ENCODE measurements at regions not wholly inside any gene's neighbourhood (a gene's known extent, or its start where the extent isn't known, plus 50 kb on each side); places are given as distances from the start of the nearest gene placed in this dataset.

GRCh38 chr1:215018555-215018954 is 64.0 kb upstream of the KCNK2 start:
- no peak overlapping the region for H3K27ac ChIP-seq
- intact Hi-C loops (cut with DNase I), result no loop called here
- no peaks in the 10 kb centered on the region for H3K4me1 ChIP-seq
- DNase-seq, result no peak
- peaks cover 0 to 3% (median 0%) of the 10 kb centered on the region in 12 donors for H3K9me3 ChIP-seq
- no peaks in the 10 kb centered on the region for H3K36me3 ChIP-seq
- H3K27me3 ChIP-seq, result peaks cover 0 to 9% (median 0%) of the 10 kb centered on the region in 9 donors
- TF ChIP-seq CTCF (IDR thresholded peaks at IDR 0.05) (no peak), POLR2A (IDR thresholded peaks at IDR 0.05) (no peak)
- no peak for ATAC-seq
- no peak overlapping the region for H3K4me3 ChIP-seq
- WGBS, 4 donors, result 60 to 77% (median 68%) methylated on average over 3 of the region's 3 CpGs

DNA sequence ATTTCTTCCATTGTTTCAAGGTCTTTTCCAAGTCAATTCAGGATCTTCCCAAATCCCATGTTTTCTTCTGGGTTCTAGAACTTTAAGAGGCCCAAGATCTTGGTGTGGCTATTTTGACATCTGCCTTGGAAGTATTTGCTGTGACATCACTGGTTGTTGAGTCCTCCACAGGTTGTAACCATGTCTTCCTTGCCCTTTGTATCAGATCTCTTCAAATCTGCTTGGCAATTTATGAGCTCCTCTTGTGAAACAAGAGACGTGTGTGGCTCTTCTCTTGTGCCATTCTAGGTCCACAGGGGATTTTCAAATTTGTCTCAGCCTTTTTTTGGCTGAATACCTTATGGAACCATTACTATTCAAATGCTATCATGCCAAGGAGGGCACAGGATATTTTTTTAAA is 60.3 kb upstream of the KCNK2 start:
- intact Hi-C loops (cut with DNase I), result no loop called here
- Histone ChIP-seq H3K4me3 (no peak overlapping the region), H3K27me3 (no peaks in the 10 kb centered on the region), H3K36me3 (no peaks in the 10 kb centered on the region), H3K9me3 (peaks cover 0 to under 1% (median 0%) of the 10 kb centered on the region in 12 donors), H3K4me1 (no peaks in the 10 kb centered on the region), H3K27ac (no peak overlapping the region)
- DNase-seq, result no peak
- 44 to 86% (median 66%) methylated on average over 1 of the region's 1 CpG for WGBS, 4 donors
- ATAC-seq, result no peak
- TF ChIP-seq CTCF (IDR thresholded peaks at IDR 0.05) (no peak), POLR2A (IDR thresholded peaks at IDR 0.05) (no peak)

- no peak overlapping the region for H3K27ac ChIP-seq
- H3K27me3 ChIP-seq, result no peaks in the 10 kb centered on the region
- ATAC-seq, result no peak
- H3K36me3 ChIP-seq, result no peaks in the 10 kb centered on the region
- H3K9me3 ChIP-seq, result no peaks in the 10 kb centered on the region
- H3K4me3 ChIP-seq, result no peak overlapping the region
- TF ChIP-seq CTCF (IDR thresholded peaks at IDR 0.05), result no peak
- TF ChIP-seq POLR2A (IDR thresholded peaks at IDR 0.05), result no peak
- no peaks in the 10 kb centered on the region for H3K4me1 ChIP-seq
- DNase-seq, result no peak
- intact Hi-C loops (cut with DNase I), result no loop called here
- WGBS, 4 donors, result 68 to 82% (median 77%) methylated on average over 1 of the region's 1 CpG
Observed at GRCh38 chr1:215022741-215023141, 59.8 kb upstream of the KCNK2 start.

DNA sequence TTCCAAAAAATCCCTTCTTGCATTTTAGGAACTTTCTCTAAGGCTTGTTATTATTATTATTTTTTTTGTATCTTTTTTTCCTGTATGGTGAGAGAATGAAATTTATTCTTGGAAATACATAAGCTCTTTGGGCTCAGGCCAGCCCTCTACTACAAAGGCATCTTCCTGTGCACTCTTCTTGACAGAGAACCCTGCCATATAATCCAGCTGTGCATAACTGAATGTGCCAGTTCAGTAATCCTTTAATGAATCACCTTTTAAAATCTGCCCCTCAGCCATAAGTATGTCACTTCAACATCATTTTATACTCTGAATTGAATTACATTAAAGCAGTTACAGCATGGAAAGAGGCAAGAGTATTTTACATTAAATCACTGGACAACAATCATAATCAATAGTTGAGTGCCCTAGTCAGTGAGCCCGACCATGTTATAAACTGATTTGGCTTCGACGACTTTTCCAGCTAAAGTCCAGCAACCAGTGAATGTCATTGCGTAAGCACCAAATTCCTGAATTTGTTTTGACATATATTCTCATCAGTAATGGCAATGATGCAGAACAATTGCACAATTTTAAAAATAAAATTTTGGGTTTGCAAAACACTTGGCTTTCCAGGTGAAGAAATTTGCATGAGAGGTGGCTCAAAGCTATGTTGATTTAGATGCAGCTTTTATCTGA is 59.2 kb upstream of the KCNK2 start:
- WGBS, 4 donors, result 76 to 90% (median 86%) methylated on average over 4 of the region's 4 CpGs
- no peak for DNase-seq
- no peak for TF ChIP-seq POLR2A (IDR thresholded peaks at IDR 0.05)
- TF ChIP-seq CTCF (IDR thresholded peaks at IDR 0.05), result no peak
- H3K36me3 ChIP-seq, result no peaks in the 10 kb centered on the region
- no peak overlapping the region for H3K27ac ChIP-seq
- intact Hi-C loops (cut with DNase I), result no loop called here
- no peaks in the 10 kb centered on the region for H3K4me1 ChIP-seq
- no peak for ATAC-seq
- H3K27me3 ChIP-seq, result no peaks in the 10 kb centered on the region
- H3K4me3 ChIP-seq, result no peak overlapping the region
- no peaks in the 10 kb centered on the region for H3K9me3 ChIP-seq

Data from heart left ventricle (tissue), 16 donors.